ENCODE measurements at regions not wholly inside any gene's neighbourhood (a gene's known extent, or its start where the extent isn't known, plus 50 kb on each side); places are given as distances from the start of the nearest gene placed in this dataset.

GRCh38 chr20:29296256-29297230 is 1960.9 kb upstream of the DEFB115 start:
- Histone ChIP-seq H3K4me1 (no peaks in the 10 kb centered on the region), H3K27ac (no peak overlapping the region), H3K4me3 (no peak overlapping the region), H3K36me3 (replicated peaks in 1 of 2; ENCODE audit: insufficient read depth in 1 of 2, low read depth in 2 of 2) (no peaks in the 10 kb centered on the region), H3K27me3 (no peaks in the 10 kb centered on the region), H3K9me3 (no peaks in the 10 kb centered on the region)
- no peak for TF ChIP-seq CTCF (IDR thresholded peaks at IDR 0.05)
- TF ChIP-seq POLR2A (IDR thresholded peaks at IDR 0.05): no peak
- DNase-seq: no peak
- intact Hi-C loops (cut with DNase I): no loop called here
- ATAC-seq: no peak
- WGBS, 2 donors: 76 to 81% methylated on average over 30 to 53 of the region's 58 CpGs

- DNase-seq (no peak), ATAC-seq (no peak)
- 70 to 72% methylated on average over 53 to 70 of the region's 70 CpGs for WGBS, 2 donors
- Histone ChIP-seq H3K4me3 (no peak overlapping the region), H3K4me1 (no peaks in the 10 kb centered on the region), H3K27me3 (no peaks in the 10 kb centered on the region), H3K9me3 (no peaks in the 10 kb centered on the region), H3K36me3 (replicated peaks in 1 of 2; ENCODE audit: insufficient read depth in 1 of 2, low read depth in 2 of 2) (no peaks in the 10 kb centered on the region), H3K27ac (no peak overlapping the region)
- intact Hi-C loops (cut with DNase I): no loop called here
- TF ChIP-seq POLR2A (IDR thresholded peaks at IDR 0.05): no peak
- TF ChIP-seq CTCF (IDR thresholded peaks at IDR 0.05): no peak
Measured at GRCh38 chr20:29297411-29298270, 1959.8 kb upstream of the DEFB115 start.

- H3K27me3 ChIP-seq: no peaks in the 10 kb centered on the region
- H3K4me1 ChIP-seq: no peaks in the 10 kb centered on the region
- 65 to 68% methylated on average over 10 to 12 of the region's 12 CpGs for WGBS, 2 donors
- TF ChIP-seq POLR2A (IDR thresholded peaks at IDR 0.05) (no peak), CTCF (IDR thresholded peaks at IDR 0.05) (no peak)
- DNase-seq: no peak
- H3K9me3 ChIP-seq: no peaks in the 10 kb centered on the region
- no peak for ATAC-seq
- H3K4me3 ChIP-seq: no peak overlapping the region
- H3K36me3 ChIP-seq (replicated peaks in 1 of 2; ENCODE audit: insufficient read depth in 1 of 2, low read depth in 2 of 2): no peaks in the 10 kb centered on the region
- no peak overlapping the region for H3K27ac ChIP-seq
- intact Hi-C loops (cut with DNase I): no loop called here
Measured at GRCh38 chr20:29298271-29298590, 1959.2 kb upstream of the DEFB115 start.

- no peak overlapping the region for H3K27ac ChIP-seq
- H3K36me3 ChIP-seq (replicated peaks in 1 of 2; ENCODE audit: insufficient read depth in 1 of 2, low read depth in 2 of 2): no peaks in the 10 kb centered on the region
- no peak for DNase-seq
- no peaks in the 10 kb centered on the region for H3K9me3 ChIP-seq
- H3K27me3 ChIP-seq: no peaks in the 10 kb centered on the region
- no peak overlapping the region for H3K4me3 ChIP-seq
- ATAC-seq: no peak
- 82 to 85% methylated on average over 40 of the region's 40 CpGs for WGBS, 2 donors
- intact Hi-C loops (cut with DNase I): no loop called here
- no peak for TF ChIP-seq CTCF (IDR thresholded peaks at IDR 0.05)
- no peak for TF ChIP-seq POLR2A (IDR thresholded peaks at IDR 0.05)
- H3K4me1 ChIP-seq: no peaks in the 10 kb centered on the region
Measured at GRCh38 chr20:29298759-29299613, 1958.5 kb upstream of the DEFB115 start.
